ENCODE measurements at regions not wholly inside any gene's neighbourhood (a gene's known extent, or its start where the extent isn't known, plus 50 kb on each side); places are given as distances from the start of the nearest gene placed in this dataset.

GRCh38 chr4:11937941-11938340, 509.2 kb upstream of the HS3ST1 start:
- no peak overlapping the region for H3K27ac ChIP-seq (ENCODE audit: low read depth in 2 of 2, low read length in 1 of 2)
- no peaks in the 10 kb centered on the region for H3K9me3 ChIP-seq
- ChIA-PET POLR2A (no interaction called here), CTCF (no interaction called here)
- no peaks in the 10 kb centered on the region for H3F3A ChIP-seq (replicated peaks; ENCODE audit: insufficient read depth)
- H3K79me2 ChIP-seq (ENCODE audit: insufficient read depth) = no peaks in the 10 kb centered on the region
- H3K27me3 ChIP-seq (ENCODE audit: insufficient read depth) = no peaks in the 10 kb centered on the region
- no peak overlapping the region for H3K9ac ChIP-seq
- H3K9me2 ChIP-seq = no peaks in the 10 kb centered on the region
- DNase-seq = no peak
- no peak overlapping the region for H3K4me3 ChIP-seq (ENCODE audit: low read depth in 2 of 2, low read length in 1 of 2)
- no peak overlapping the region for H3K4me2 ChIP-seq
- no peak for TF ChIP-seq FOXM1 (IDR thresholded peaks at IDR 0.05; ENCODE audit: low read depth)
- no peak for TF ChIP-seq TAF1 (IDR thresholded peaks at IDR 0.05; ENCODE audit: borderline replicate concordance, low read depth, low read length)
- TF ChIP-seq SMC3 (IDR thresholded peaks at IDR 0.05; ENCODE audit: low read depth, low read length) = no peak
- TF ChIP-seq POLR2AphosphoS5 (IDR thresholded peaks at IDR 0.05; ENCODE audit: low read depth, low read length) = no peak
- TF ChIP-seq RXRA (IDR thresholded peaks at IDR 0.05; ENCODE audit: borderline replicate concordance, low read depth) = no peak
- TF ChIP-seq JUND (IDR thresholded peaks at IDR 0.05) = no peak
- no peak for TF ChIP-seq FOSL2 (IDR thresholded peaks at IDR 0.05; ENCODE audit: borderline replicate concordance, low read depth)
- TF ChIP-seq USF1 (IDR thresholded peaks at IDR 0.05; ENCODE audit: borderline replicate concordance, low read depth) = no peak
- no peak for TF ChIP-seq YY1 (IDR thresholded peaks at IDR 0.05; ENCODE audit: low read depth)
- TF ChIP-seq FOXJ3 (CRISPR knock-in tag; IDR thresholded peaks at IDR 0.05) = no peak
- no peak for TF ChIP-seq NFIC (IDR thresholded peaks at IDR 0.05; ENCODE audit: borderline replicate concordance)
- H3K36me3 ChIP-seq (replicated peaks in 1 of 2; ENCODE audit: control insufficient read depth in 1 of 2, insufficient read depth in 2 of 2, low read length in 1 of 2) = no peaks in the 10 kb centered on the region
- no peaks in the 10 kb centered on the region for H4K20me1 ChIP-seq (ENCODE audit: insufficient read depth)
- no peaks in the 10 kb centered on the region for H3K4me1 ChIP-seq (ENCODE audit: control insufficient read depth in 1 of 2, insufficient read depth in 2 of 2, low read depth in 1 of 2, low read length in 1 of 2)
- no peak overlapping the region for H2AFZ ChIP-seq (ENCODE audit: low read depth)

GRCh38 chr4:11931266-11931820, 502.6 kb upstream of the HS3ST1 start:
- no peaks in the 10 kb centered on the region for H3K27me3 ChIP-seq (ENCODE audit: insufficient read depth)
- H4K20me1 ChIP-seq (ENCODE audit: insufficient read depth) = no peaks in the 10 kb centered on the region
- no peaks in the 10 kb centered on the region for H3K9me3 ChIP-seq
- no peaks in the 10 kb centered on the region for H3K79me2 ChIP-seq (ENCODE audit: insufficient read depth)
- 2% methylated on average over 2 of the region's 2 CpGs for WGBS (ENCODE audit: low lambda C conversion rate)
- no peak overlapping the region for H2AFZ ChIP-seq (ENCODE audit: low read depth)
- no peak overlapping the region for H3K4me3 ChIP-seq (ENCODE audit: low read depth in 2 of 2, low read length in 1 of 2)
- no peak overlapping the region for H3K9ac ChIP-seq
- ChIA-PET POLR2A (no interaction called here), CTCF (no interaction called here)
- no peak for DNase-seq
- no peak for TF ChIP-seq GABPA (IDR thresholded peaks at IDR 0.05; ENCODE audit: low read depth)
- TF ChIP-seq RCOR1 (IDR thresholded peaks at IDR 0.05; ENCODE audit: low read length) = no peak
- TF ChIP-seq JUND (IDR thresholded peaks at IDR 0.05) = no peak
- no peak for TF ChIP-seq MXI1 (IDR thresholded peaks at IDR 0.05; ENCODE audit: low read depth, low read length)
- no peak for TF ChIP-seq ELF1 (IDR thresholded peaks at IDR 0.05)
- H3K27ac ChIP-seq (ENCODE audit: low read depth in 2 of 2, low read length in 1 of 2) = no peak overlapping the region
- H3K9me2 ChIP-seq = no peaks in the 10 kb centered on the region
- no peak overlapping the region for H3K4me2 ChIP-seq
- H3K36me3 ChIP-seq (replicated peaks in 1 of 2; ENCODE audit: control insufficient read depth in 1 of 2, insufficient read depth in 2 of 2, low read length in 1 of 2) = no peaks in the 10 kb centered on the region
- no peaks in the 10 kb centered on the region for H3F3A ChIP-seq (replicated peaks; ENCODE audit: insufficient read depth)
- H3K4me1 ChIP-seq (ENCODE audit: control insufficient read depth in 1 of 2, insufficient read depth in 2 of 2, low read depth in 1 of 2, low read length in 1 of 2) = no peaks in the 10 kb centered on the region

- Histone ChIP-seq H3K4me3 (ENCODE audit: low read depth in 2 of 2, low read length in 1 of 2) (no peak overlapping the region), H3K9me3 (no peaks in the 10 kb centered on the region), H3K4me2 (no peak overlapping the region), H3F3A (replicated peaks; ENCODE audit: insufficient read depth) (no peaks in the 10 kb centered on the region), H3K9ac (no peak overlapping the region), H3K79me2 (ENCODE audit: insufficient read depth) (no peaks in the 10 kb centered on the region), H3K27ac (ENCODE audit: low read depth in 2 of 2, low read length in 1 of 2) (no peak overlapping the region), H3K27me3 (ENCODE audit: insufficient read depth) (no peaks in the 10 kb centered on the region), H2AFZ (ENCODE audit: low read depth) (no peak overlapping the region), H3K4me1 (ENCODE audit: control insufficient read depth in 1 of 2, insufficient read depth in 2 of 2, low read depth in 1 of 2, low read length in 1 of 2) (no peaks in the 10 kb centered on the region), H3K9me2 (no peaks in the 10 kb centered on the region), H4K20me1 (ENCODE audit: insufficient read depth) (no peaks in the 10 kb centered on the region), H3K36me3 (replicated peaks in 1 of 2; ENCODE audit: control insufficient read depth in 1 of 2, insufficient read depth in 2 of 2, low read length in 1 of 2) (no peaks in the 10 kb centered on the region)
- TF ChIP-seq NFIC (IDR thresholded peaks at IDR 0.05; ENCODE audit: borderline replicate concordance) (no peak), SMC3 (IDR thresholded peaks at IDR 0.05; ENCODE audit: low read depth, low read length) (no peak), EP300 (IDR thresholded peaks at IDR 0.05; ENCODE audit: borderline replicate concordance in 1 of 2, low read depth in 1 of 2, low read length in 1 of 2) (no peak), MXI1 (IDR thresholded peaks at IDR 0.05; ENCODE audit: low read depth, low read length) (no peak), GATA2 (CRISPR knock-in tag; IDR thresholded peaks at IDR 0.05) (no peak), JUND (IDR thresholded peaks at IDR 0.05) (no peak), USF1 (IDR thresholded peaks at IDR 0.05; ENCODE audit: borderline replicate concordance, low read depth) (no peak), RXRA (IDR thresholded peaks at IDR 0.05; ENCODE audit: borderline replicate concordance, low read depth) (no peak), RCOR1 (IDR thresholded peaks at IDR 0.05; ENCODE audit: low read length) (no peak), EZH2phosphoT487 (IDR thresholded peaks at IDR 0.05; ENCODE audit: borderline replicate concordance, low read depth) (no peak), GABPA (IDR thresholded peaks at IDR 0.05; ENCODE audit: low read depth) (no peak), TEAD4 (IDR thresholded peaks at IDR 0.05; ENCODE audit: borderline replicate concordance, insufficient read depth) (no peak), MEF2A (IDR thresholded peaks at IDR 0.05; ENCODE audit: borderline replicate concordance, low read depth) (no peak), FOSL2 (IDR thresholded peaks at IDR 0.05; ENCODE audit: borderline replicate concordance, low read depth) (no peak)
- CTCF ChIA-PET = no interaction called here
- WGBS (ENCODE audit: low lambda C conversion rate) = 8% methylated on average over 1 of the region's 1 CpG
- POLR2A ChIA-PET = no interaction called here
- DNase-seq = no peak
These were observed 500.4 kb upstream of the HS3ST1 start for GRCh38 chr4:11929080-11929479.
